ENCODE measurements at regions not wholly inside any gene's neighbourhood (a gene's known extent, or its start where the extent isn't known, plus 50 kb on each side); places are given as distances from the start of the nearest gene placed in this dataset.

DNA sequence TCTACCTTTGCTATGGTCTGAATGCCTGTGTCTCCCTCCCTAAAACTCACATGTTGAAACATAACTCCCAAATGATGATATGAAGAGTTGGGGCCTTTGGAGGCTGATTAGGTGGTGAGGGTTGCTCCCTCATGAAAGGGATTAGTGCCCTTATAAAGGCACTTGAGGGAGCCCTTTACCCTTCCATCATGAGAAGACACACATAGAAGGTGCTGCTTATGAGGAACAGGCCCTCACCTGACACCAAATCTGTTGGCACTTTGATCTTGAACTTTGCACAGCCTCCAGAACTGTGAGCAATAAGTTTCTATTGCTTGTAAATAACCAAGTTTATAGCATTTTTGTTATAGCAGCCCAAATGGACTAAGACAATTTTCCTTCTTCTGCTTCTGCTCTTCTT, 76.2 kb upstream of the ADAMTS9 start:
- Histone ChIP-seq H3K4me3 (ENCODE audit: low read depth, low read length) (no peak overlapping the region), H3K36me3 (ENCODE audit: control insufficient read depth, insufficient read depth, low read length) (no peaks in the 10 kb centered on the region), H3K27me3 (ENCODE audit: control insufficient read depth, insufficient read depth, low read length) (no peaks in the 10 kb centered on the region)
- ChIA-PET POLR2A (no interaction called here), CTCF (no interaction called here)
- DNase-seq (ENCODE audit: low read depth): no peak
- TF ChIP-seq, protein P1, sequence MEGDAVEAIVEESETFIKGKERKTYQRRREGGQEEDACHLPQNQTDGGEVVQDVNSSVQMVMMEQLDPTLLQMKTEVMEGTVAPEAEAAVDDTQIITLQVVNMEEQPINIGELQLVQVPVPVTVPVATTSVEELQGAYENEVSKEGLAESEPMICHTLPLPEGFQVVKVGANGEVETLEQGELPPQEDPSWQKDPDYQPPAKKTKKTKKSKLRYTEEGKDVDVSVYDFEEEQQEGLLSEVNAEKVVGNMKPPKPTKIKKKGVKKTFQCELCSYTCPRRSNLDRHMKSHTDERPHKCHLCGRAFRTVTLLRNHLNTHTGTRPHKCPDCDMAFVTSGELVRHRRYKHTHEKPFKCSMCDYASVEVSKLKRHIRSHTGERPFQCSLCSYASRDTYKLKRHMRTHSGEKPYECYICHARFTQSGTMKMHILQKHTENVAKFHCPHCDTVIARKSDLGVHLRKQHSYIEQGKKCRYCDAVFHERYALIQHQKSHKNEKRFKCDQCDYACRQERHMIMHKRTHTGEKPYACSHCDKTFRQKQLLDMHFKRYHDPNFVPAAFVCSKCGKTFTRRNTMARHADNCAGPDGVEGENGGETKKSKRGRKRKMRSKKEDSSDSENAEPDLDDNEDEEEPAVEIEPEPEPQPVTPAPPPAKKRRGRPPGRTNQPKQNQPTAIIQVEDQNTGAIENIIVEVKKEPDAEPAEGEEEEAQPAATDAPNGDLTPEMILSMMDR (IDR thresholded peaks at IDR 0.05; ENCODE audit: insufficient read depth, low read depth, low read length): no peak

- Histone ChIP-seq H3K27me3 (ENCODE audit: control insufficient read depth, insufficient read depth, low read length) (no peaks in the 10 kb centered on the region), H3K36me3 (ENCODE audit: control insufficient read depth, insufficient read depth, low read length) (no peaks in the 10 kb centered on the region), H3K4me3 (ENCODE audit: low read depth, low read length) (no peak overlapping the region)
- TF ChIP-seq, protein P1 (IDR thresholded peaks at IDR 0.05; ENCODE audit: insufficient read depth, low read depth, low read length): no peak
- DNase-seq (ENCODE audit: low read depth): no peak
- ChIA-PET POLR2A (no interaction called here), CTCF (no interaction called here)
These were observed 73.9 kb upstream of the ADAMTS9 start for GRCh38 chr3:64761729-64762128.

GRCh38 chr3:64760258-64760657, 72.5 kb upstream of the ADAMTS9 start:
- TF ChIP-seq, protein P1 (IDR thresholded peaks at IDR 0.05; ENCODE audit: insufficient read depth, low read depth, low read length): no peak
- no peak for DNase-seq (ENCODE audit: low read depth)
- POLR2A ChIA-PET: no interaction called here
- Histone ChIP-seq H3K36me3 (ENCODE audit: control insufficient read depth, insufficient read depth, low read length) (no peaks in the 10 kb centered on the region), H3K4me3 (ENCODE audit: low read depth, low read length) (no peak overlapping the region), H3K27me3 (ENCODE audit: control insufficient read depth, insufficient read depth, low read length) (no peaks in the 10 kb centered on the region)
- CTCF ChIA-PET: no interaction called here

GRCh38 chr3:64759811-64760210, 72.0 kb upstream of the ADAMTS9 start:
- ChIA-PET CTCF (no interaction called here), POLR2A (no interaction called here)
- TF ChIP-seq, protein P1 (IDR thresholded peaks at IDR 0.05; ENCODE audit: insufficient read depth, low read depth, low read length): no peak
- Histone ChIP-seq H3K4me3 (ENCODE audit: low read depth, low read length) (no peak overlapping the region), H3K36me3 (ENCODE audit: control insufficient read depth, insufficient read depth, low read length) (no peaks in the 10 kb centered on the region), H3K27me3 (ENCODE audit: control insufficient read depth, insufficient read depth, low read length) (no peaks in the 10 kb centered on the region)
- no peak for DNase-seq (ENCODE audit: low read depth)

DNA sequence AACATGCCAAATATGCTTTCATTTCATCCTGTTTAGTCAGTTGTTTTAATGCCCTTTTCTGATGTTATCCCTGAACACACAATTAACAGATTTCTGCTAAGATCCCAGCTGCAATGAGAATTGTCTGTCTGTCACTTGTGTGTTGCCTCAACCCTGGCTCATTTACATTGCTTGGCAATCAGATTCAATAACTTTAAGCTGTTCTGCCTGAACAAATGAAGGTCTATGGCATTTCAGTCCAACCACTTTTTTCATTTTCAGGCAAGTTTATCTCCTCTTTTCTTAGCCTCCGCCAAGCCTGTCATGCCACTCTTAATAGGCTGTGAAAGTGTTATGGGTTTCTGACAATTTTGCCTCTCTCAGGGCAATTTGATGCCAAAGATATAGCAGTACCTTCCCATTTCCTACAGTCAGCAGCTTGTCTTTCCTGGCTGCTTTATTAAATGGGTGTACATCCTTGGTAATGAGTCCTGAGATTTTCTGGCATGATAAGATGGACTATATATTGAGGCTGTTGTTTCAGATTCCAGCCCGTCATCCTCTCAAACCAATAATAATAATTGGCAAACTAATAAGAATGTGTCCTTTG, 68.7 kb upstream of the ADAMTS9 start:
- TF ChIP-seq, protein P1 (IDR thresholded peaks at IDR 0.05; ENCODE audit: insufficient read depth, low read depth, low read length): no peak
- ChIA-PET CTCF (no interaction called here), POLR2A (no interaction called here)
- no peak for DNase-seq (ENCODE audit: low read depth)
- H3K27me3 ChIP-seq (ENCODE audit: control insufficient read depth, insufficient read depth, low read length): no peaks in the 10 kb centered on the region
- H3K4me3 ChIP-seq (ENCODE audit: low read depth, low read length): no peak overlapping the region
- H3K36me3 ChIP-seq (ENCODE audit: control insufficient read depth, insufficient read depth, low read length): no peaks in the 10 kb centered on the region

Measured in BJ (cell line).